T1000 (cell line): ENCODE measurements at regions not wholly inside any gene's neighbourhood (a gene's known extent, or its start where the extent isn't known, plus 50 kb on each side); places are given as distances from the start of the nearest gene placed in this dataset.
"Not testable (repeated sequence)": the region's sequence is repeated elsewhere in the genome, so short reads cannot be mapped to it uniquely, and the experiment has no call there.

ENCODE experiments used
- DNase-seq: peaks from one replicate; lab custom pipeline; 2025; ENCODE audit warnings: mixed read lengths; lab: John Stamatoyannopoulos, UW

- not testable (repeated sequence) for DNase-seq
Observed at GRCh38 chr1:206312274-206312665, 108.9 kb downstream of the SRGAP2 start.

GRCh38 chr1:206314951-206315636 lies 111.8 kb downstream of the SRGAP2 start:
- not testable (repeated sequence) for DNase-seq

GRCh38 chr1:206316901-206317300 lies 113.6 kb downstream of the SRGAP2 start:
- DNase-seq = not testable (repeated sequence)

- not testable (repeated sequence) for DNase-seq
Observed at GRCh38 chr1:206317878-206318514, 114.7 kb downstream of the SRGAP2 start.

GRCh38 chr1:206320227-206320626 lies 116.9 kb downstream of the SRGAP2 start:
- DNase-seq = not testable (repeated sequence)

GRCh38 chr1:206326159-206326939 lies 123.0 kb downstream of the SRGAP2 start:
- not testable (repeated sequence) for DNase-seq

GRCh38 chr1:206331597-206331996 lies 128.3 kb downstream of the SRGAP2 start:
- not testable (repeated sequence) for DNase-seq

GRCh38 chr1:206333316-206333715 lies 130.0 kb downstream of the SRGAP2 start:
- DNase-seq = not testable (repeated sequence)

GRCh38 chr1:206333897-206334296 lies 130.6 kb downstream of the SRGAP2 start:
- DNase-seq = not testable (repeated sequence)

- not testable (repeated sequence) for DNase-seq
Observed at GRCh38 chr1:206334481-206334880, 131.1 kb downstream of the SRGAP2 start.

GRCh38 chr1:206335162-206335561 lies 131.8 kb downstream of the SRGAP2 start:
- DNase-seq = not testable (repeated sequence)

GRCh38 chr1:206335875-206336846 lies 132.8 kb downstream of the SRGAP2 start:
- DNase-seq = not testable (repeated sequence)

GRCh38 chr1:206337024-206337423 lies 133.3 kb upstream of the IKBKE start:
- not testable (repeated sequence) for DNase-seq

GRCh38 chr1:206350493-206351275 lies 119.6 kb upstream of the IKBKE start:
- not testable (repeated sequence) for DNase-seq

GRCh38 chr1:206351276-206352052 lies 118.8 kb upstream of the IKBKE start:
- not testable (repeated sequence) for DNase-seq

GRCh38 chr1:206356310-206356709 lies 114.0 kb upstream of the IKBKE start:
- DNase-seq = not testable (repeated sequence)

- DNase-seq = not testable (repeated sequence)
Observed at GRCh38 chr1:206357962-206358361, 112.3 kb upstream of the IKBKE start.

- not testable (repeated sequence) for DNase-seq
Observed at GRCh38 chr1:206358771-206359170, 111.5 kb upstream of the IKBKE start.

GRCh38 chr1:206359377-206359776 lies 110.9 kb upstream of the IKBKE start:
- DNase-seq = not testable (repeated sequence)
